Mucosa of gallbladder (tissue), 1 donor: ENCODE measurements at regions not wholly inside any gene's neighbourhood (a gene's known extent, or its start where the extent isn't known, plus 50 kb on each side); places are given as distances from the start of the nearest gene placed in this dataset.
"Not testable (repeated sequence)": the region's sequence is repeated elsewhere in the genome, so short reads cannot be mapped to it uniquely, and the experiment has no call there.

Experiments
- DNase-seq: peaks from one replicate; pipeline ENCODE4 v3.0.0-alpha.2; 2020; ENCODE audit warnings: low spot score
- donor health status: DM: no; HTN: no; CAD: no.

GRCh38 chr18:34280000-34280399 lies 55.3 kb upstream of the NOL4 start:
- no peak for DNase-seq

- DNase-seq = no peak
Measured at GRCh38 chr18:34280653-34281052, 55.9 kb upstream of the NOL4 start.

GRCh38 chr18:34281290-34281689 lies 56.6 kb upstream of the NOL4 start:
- DNase-seq = no peak

- no peak for DNase-seq
Measured at GRCh38 chr18:34281722-34282121, 57.0 kb upstream of the NOL4 start.

GRCh38 chr18:34283506-34283905 lies 58.8 kb upstream of the NOL4 start:
- DNase-seq = no peak

GRCh38 chr18:34287825-34288224 lies 63.1 kb upstream of the NOL4 start:
- DNase-seq = no peak

GRCh38 chr18:34292594-34292993 lies 67.9 kb upstream of the NOL4 start:
- DNase-seq = no peak

- DNase-seq = no peak
Measured at GRCh38 chr18:34297287-34297686, 72.6 kb upstream of the NOL4 start.

- no peak for DNase-seq
Measured at GRCh38 chr18:34299828-34300227, 75.1 kb upstream of the NOL4 start.

- no peak for DNase-seq
Measured at GRCh38 chr18:34311468-34311867, 86.8 kb upstream of the NOL4 start.

GRCh38 chr18:34314847-34315246 lies 90.1 kb upstream of the NOL4 start:
- DNase-seq = no peak

GRCh38 chr18:34315591-34316352 lies 91.1 kb upstream of the NOL4 start:
- DNase-seq = no peak

- no peak for DNase-seq
Measured at GRCh38 chr18:34320267-34320666, 95.6 kb upstream of the NOL4 start.

- DNase-seq = no peak
Measured at GRCh38 chr18:34321066-34321465, 96.4 kb upstream of the NOL4 start.

GRCh38 chr18:34322365-34323289 lies 97.9 kb upstream of the NOL4 start:
- DNase-seq = peak; percentile 34

- no peak for DNase-seq
Measured at GRCh38 chr18:34329840-34330239, 105.1 kb upstream of the NOL4 start.

GRCh38 chr18:34330308-34330707 lies 105.6 kb upstream of the NOL4 start:
- no peak for DNase-seq

- DNase-seq = not testable (repeated sequence)
Measured at GRCh38 chr18:34330907-34331306, 106.2 kb upstream of the NOL4 start.

- not testable (repeated sequence) for DNase-seq
Measured at GRCh38 chr18:34331343-34331742, 106.6 kb upstream of the NOL4 start.

GRCh38 chr18:34339155-34339554 lies 114.4 kb upstream of the NOL4 start:
- no peak for DNase-seq

- no peak for DNase-seq
Measured at GRCh38 chr18:34342960-34343359, 118.2 kb upstream of the NOL4 start.

- DNase-seq = no peak
Measured at GRCh38 chr18:34345738-34346137, 121.0 kb upstream of the NOL4 start.

- no peak for DNase-seq
Measured at GRCh38 chr18:34350778-34351177, 126.1 kb upstream of the NOL4 start.
